Fibroblast of mammary gland (primary cell): ENCODE measurements at regions not wholly inside any gene's neighbourhood (a gene's known extent, or its start where the extent isn't known, plus 50 kb on each side); places are given as distances from the start of the nearest gene placed in this dataset.
"Not testable (repeated sequence)": the region's sequence is repeated elsewhere in the genome, so short reads cannot be mapped to it uniquely, and the experiment has no call there.

Source experiments
- DNase-seq: peaks from one replicate; pipeline ENCODE4 v3.0.0-alpha.2; 2010; ENCODE audit warnings: low read depth
- H3K4me3 ChIP-seq: 2 replicates; pipeline ENCODE4 v1.5.1; 2011; ENCODE audit warnings: low read depth, mild to moderate bottlenecking, low read length, moderate library complexity; ENCODE audit not compliant: control insufficient read depth
- CTCF ChIP-seq: conservative IDR thresholded peaks from 2 replicates; pipeline ENCODE4 v1.5.1; 2011; ENCODE audit warnings: low read depth, low read length, inconsistent platforms; ENCODE audit not compliant: control insufficient read depth, insufficient read depth

- DNase-seq: no peak
- no peak for TF ChIP-seq CTCF
- no peak overlapping the region for H3K4me3 ChIP-seq
Measured at GRCh38 chr4:45484740-45485139, 639.1 kb downstream of the GABRG1 start.

- TF ChIP-seq CTCF: no peak
- no peak overlapping the region for H3K4me3 ChIP-seq
- DNase-seq: no peak
Measured at GRCh38 chr4:45482346-45482745, 641.5 kb downstream of the GABRG1 start.

GRCh38 chr4:45477311-45477733, 646.5 kb downstream of the GABRG1 start:
- no peak overlapping the region for H3K4me3 ChIP-seq
- DNase-seq: no peak
- no peak for TF ChIP-seq CTCF

GRCh38 chr4:45475548-45475947, 648.3 kb downstream of the GABRG1 start:
- no peak for TF ChIP-seq CTCF
- no peak for DNase-seq
- H3K4me3 ChIP-seq: no peak overlapping the region

GRCh38 chr4:45472490-45472889, 651.4 kb downstream of the GABRG1 start:
- no peak for TF ChIP-seq CTCF
- DNase-seq: no peak
- H3K4me3 ChIP-seq: no peak overlapping the region

GRCh38 chr4:45471335-45471734, 652.5 kb downstream of the GABRG1 start:
- no peak for DNase-seq
- H3K4me3 ChIP-seq: no peak overlapping the region
- TF ChIP-seq CTCF: no peak

- no peak for DNase-seq
- H3K4me3 ChIP-seq: no peak overlapping the region
- TF ChIP-seq CTCF: no peak
Measured at GRCh38 chr4:45467157-45467556, 656.7 kb downstream of the GABRG1 start.

GRCh38 chr4:45460157-45460556, 663.7 kb downstream of the GABRG1 start:
- H3K4me3 ChIP-seq, DNase-seq: not testable (repeated sequence)
